T-helper 1 cell treated with Interleukin-12 subunit alpha and Interleukin-12 subunit beta and Interleukin-4 antibody, amounts not matched to agents 30 ng/mL and 1 ng/mL, for 36 hours (primary cell): ENCODE measurements at regions not wholly inside any gene's neighbourhood (a gene's known extent, or its start where the extent isn't known, plus 50 kb on each side); places are given as distances from the start of the nearest gene placed in this dataset.

ENCODE experiments used
- intact Hi-C: fragments of 100-400 bp; cut with micrococcal nuclease; formaldehyde crosslinking; loops from one replicate; pipeline ENCODE4 v1.15.1; 2024

- intact Hi-C loops: no loop called here
Observed at GRCh38 chr12:85352016-85352415, 72.0 kb downstream of the ALX1 start.

GRCh38 chr12:85356596-85357385, 76.8 kb downstream of the ALX1 start:
- intact Hi-C loops: no loop called here

DNA sequence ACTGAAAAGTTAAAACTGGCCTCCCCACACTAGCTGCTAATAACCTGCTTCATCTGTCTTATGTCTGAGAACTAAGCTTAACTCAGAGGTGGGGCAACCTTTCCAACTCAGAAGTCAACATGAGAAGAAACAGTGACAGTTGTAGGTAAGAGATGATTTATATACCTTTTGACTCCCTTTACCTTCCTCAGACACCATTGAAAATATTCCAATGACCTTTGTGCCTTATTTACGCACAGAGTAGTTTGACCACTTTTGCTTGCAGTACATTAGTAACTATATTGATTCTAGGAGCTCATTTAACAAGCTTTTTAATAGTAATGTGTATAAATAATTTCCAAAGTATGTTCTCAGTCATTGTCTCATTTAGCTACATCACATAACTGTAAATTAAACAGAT, 77.6 kb downstream of the ALX1 start:
- intact Hi-C loops: no loop called here

DNA sequence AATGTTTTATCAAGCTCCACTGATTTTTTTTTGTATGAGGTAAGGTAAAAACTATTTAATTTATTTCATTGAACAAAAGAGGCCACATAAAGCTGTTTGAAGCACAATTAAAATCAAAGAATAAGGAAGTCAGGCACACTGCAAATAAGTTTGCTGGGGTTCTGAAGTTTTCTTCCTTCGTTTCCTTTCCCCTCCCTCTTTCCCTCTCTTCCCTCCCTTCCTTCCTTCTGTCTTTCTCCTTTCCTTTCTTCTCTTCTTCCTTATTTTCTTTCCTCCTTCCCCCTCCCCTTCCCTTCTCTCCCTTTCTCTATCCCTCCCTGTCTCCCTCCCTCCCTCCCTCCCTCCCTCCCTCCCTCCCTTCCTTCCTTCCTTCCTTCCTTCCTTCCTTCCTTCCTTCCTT, 78.7 kb downstream of the ALX1 start:
- intact Hi-C loops: no loop called here

GRCh38 chr12:85363382-85364190, 83.6 kb downstream of the ALX1 start:
- intact Hi-C loops: no loop called here

DNA sequence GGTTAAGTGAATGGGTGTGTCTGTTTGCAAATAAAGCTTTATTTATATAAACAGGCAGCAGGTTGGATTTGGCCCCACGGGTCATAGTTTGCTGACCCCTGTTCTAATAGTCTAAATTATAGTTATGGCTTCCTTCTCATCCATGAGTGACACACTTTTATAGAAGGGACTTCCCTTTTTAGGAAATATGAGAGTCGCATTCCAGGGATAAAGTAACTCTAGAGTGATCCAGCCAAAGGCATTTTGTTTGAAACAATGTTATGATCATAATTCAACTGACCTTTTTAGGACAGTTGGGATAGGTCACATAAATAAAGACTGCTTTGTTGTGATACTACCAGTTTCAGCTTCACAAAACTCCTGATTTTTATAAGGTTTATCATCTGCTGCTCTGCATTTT, 87.9 kb downstream of the ALX1 start:
- intact Hi-C loops: no loop called here

DNA sequence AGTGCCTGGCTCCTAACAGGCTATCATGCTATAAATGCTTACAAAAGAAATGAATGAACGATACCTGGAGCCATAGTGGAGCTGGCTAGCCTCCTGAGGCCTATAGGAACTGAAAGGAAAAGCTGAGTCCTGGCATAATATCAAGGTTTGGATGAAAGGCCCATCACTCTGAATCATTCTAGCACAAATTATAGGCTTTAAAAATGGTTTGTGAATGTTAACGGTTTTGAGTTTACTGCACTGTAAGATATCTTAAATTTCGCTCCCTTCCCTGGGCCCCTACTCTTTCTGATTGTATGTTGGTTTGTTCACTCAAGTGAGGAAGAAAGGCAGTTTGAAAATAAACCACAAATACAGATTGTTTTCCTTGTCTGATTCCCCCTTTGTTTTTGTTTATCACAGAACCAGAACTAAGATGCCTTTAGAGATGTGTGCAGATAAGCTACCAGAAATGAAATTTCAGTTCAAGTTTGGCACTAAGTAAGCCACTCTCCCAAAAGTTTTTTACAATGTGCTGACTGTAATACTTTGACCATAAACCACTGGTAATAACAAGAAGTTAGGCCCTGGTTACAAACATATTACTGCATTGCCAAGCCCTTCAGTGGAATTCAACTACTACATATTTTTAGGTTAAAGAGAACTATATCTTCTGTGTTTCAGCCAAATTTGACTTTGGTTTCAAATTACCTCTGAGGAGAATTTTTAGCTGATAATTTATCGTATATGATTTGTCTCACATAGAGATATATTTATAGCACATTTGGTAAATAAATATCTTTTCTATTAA, 89.5 kb downstream of the ALX1 start:
- intact Hi-C loops: no loop called here

- intact Hi-C loops: no loop called here
Observed at GRCh38 chr12:85373045-85373444, 93.0 kb downstream of the ALX1 start.

- intact Hi-C loops: no loop called here
Observed at GRCh38 chr12:85374981-85375380, 95.0 kb downstream of the ALX1 start.

- intact Hi-C loops: no loop called here
Observed at GRCh38 chr12:85385406-85385805, 105.4 kb downstream of the ALX1 start.

DNA sequence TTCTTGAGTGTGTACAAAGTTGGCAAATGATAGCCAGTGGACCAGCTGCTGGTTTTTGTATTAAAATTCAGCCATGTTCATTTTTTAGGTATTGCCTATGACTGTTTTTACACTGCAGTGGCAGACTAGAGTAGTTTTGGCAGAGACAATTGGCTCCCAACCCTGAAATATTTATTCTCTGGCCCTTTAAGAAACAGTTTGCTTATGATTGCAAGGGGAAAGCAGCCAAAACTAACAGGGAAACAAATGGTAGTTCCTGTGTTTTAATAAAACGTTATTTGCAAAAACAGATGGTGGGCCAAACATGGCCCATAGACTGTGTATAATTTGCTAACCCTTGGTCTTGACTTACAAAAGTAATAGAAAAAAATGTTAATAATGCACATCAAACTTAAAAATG, 110.2 kb downstream of the ALX1 start:
- intact Hi-C loops: no loop called here

DNA sequence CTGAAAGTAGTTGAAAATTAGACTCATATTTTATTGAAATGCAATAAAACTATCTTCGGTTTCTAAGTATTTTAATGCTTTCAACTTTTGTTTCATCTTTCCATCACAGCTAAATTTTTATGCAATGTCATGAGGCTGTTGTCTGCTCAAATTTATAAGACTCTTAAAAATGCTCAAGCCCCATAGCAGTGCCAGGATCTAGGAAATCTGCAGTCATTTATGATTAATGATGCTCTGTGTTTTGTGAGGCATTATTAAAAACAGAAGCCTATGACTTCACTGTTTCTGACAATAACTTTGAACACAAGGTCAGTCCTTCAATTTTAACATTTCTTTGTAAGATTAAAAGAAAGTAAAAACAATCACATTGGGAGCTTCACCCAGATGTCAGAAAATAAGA, 112.5 kb downstream of the ALX1 start:
- intact Hi-C loops: no loop called here

- intact Hi-C loops: no loop called here
Observed at GRCh38 chr12:85393606-85394005, 113.6 kb downstream of the ALX1 start.

DNA sequence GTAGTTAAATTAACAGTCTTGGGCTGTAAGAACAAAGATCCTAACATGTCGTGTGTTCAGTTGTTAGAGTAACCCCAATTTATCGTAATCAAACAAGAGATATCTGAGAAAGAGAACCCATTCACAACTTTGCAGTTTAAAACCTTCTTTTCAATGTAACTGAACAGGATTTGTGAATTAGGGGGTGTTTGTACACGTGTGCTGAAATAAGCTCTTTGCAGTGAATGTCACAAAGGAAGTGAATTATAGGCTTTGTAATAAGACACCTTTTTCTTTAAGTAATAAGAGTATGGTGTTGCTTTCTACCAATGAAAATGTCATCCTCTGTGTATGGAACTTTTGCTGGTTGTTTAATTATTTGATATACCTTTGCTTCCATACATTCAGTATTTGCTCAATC, 114.0 kb downstream of the ALX1 start:
- intact Hi-C loops: no loop called here

- intact Hi-C loops: no loop called here
Observed at GRCh38 chr12:85394809-85395208, 114.8 kb downstream of the ALX1 start.

DNA sequence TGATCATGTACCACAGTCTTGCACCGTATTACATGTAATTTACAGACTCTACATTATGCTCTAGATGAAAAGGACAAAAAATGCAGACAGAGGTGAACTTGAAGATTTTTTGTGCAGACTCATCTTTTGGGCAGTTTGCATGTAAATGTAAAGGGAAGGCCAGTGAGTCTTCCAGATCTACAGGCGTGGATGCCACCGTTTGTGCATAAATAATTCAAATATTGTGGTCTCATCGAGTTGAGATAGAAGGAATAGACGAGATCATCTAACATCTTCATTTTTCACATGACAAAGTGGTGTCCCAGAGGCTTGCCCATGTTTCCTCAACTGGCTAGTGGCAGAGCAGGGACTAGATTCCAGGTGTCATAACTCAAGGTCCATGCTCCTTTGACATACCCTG, 125.2 kb downstream of the ALX1 start:
- intact Hi-C loops: no loop called here

GRCh38 chr12:85405781-85406522, 125.9 kb downstream of the ALX1 start:
- intact Hi-C loops: no loop called here

GRCh38 chr12:85413266-85413665, 133.2 kb downstream of the ALX1 start:
- intact Hi-C loops: no loop called here

GRCh38 chr12:85422762-85423161, 142.7 kb downstream of the ALX1 start:
- intact Hi-C loops: no loop called here

DNA sequence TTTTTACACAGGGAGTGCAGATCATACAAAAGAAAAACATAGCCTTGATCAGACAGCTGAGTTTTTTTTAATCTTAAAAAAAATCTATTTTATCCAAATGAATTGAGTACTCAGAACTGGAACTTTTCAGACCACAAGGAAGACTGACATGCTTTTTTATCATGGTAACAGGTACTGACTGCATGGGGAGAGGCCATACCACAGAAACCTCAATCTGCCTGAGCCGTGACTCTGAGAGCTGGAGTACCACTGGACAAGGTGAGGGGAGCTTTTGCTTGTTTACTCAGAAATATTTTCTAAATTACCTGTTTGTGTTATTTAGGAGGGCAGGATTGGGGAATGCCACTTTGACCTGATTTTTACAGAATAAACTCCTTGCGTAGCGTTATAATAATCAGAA, 143.9 kb downstream of the ALX1 start:
- intact Hi-C loops: no loop called here
